Kidney glomerular epithelial cell (primary cell): ENCODE measurements at regions not wholly inside any gene's neighbourhood (a gene's known extent, or its start where the extent isn't known, plus 50 kb on each side); places are given as distances from the start of the nearest gene placed in this dataset.
A peak's percentile ranks its signal among the peaks of the same experiment; 100 is the strongest.
"Not testable (repeated sequence)": the region's sequence is repeated elsewhere in the genome, so short reads cannot be mapped to it uniquely, and the experiment has no call there.

Experiments used
- DNase-seq: peaks from one replicate; lab custom pipeline; 2025; lab: John Stamatoyannopoulos, UW

- no peak for DNase-seq
Measured at GRCh38 chr1:99501871-99502270, 144.0 kb upstream of the PALMD start.

GRCh38 chr1:99502400-99502799, 143.5 kb upstream of the PALMD start:
- no peak for DNase-seq

- DNase-seq: peak; percentile 3
Measured at GRCh38 chr1:99503276-99503747, 142.6 kb upstream of the PALMD start.

DNA sequence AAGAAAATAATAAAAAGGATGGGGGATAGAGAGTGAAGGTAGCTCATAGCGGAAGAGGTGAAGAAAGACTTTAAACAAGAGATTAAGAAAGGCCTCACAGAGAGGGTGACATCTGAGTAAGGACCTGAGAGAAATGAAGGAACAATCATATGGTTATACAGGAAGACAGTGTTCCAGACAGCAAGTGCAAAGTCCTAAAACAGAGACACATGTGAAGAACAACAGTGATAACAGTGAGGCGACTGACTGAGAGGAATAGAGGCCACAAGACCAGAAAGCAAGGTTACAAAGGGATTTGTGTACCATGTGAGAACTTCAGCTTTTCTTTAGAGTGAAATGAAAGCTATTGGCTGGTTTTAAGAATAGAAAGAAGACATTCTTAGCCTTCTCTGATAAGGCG, 141.6 kb upstream of the PALMD start:
- no peak for DNase-seq

DNA sequence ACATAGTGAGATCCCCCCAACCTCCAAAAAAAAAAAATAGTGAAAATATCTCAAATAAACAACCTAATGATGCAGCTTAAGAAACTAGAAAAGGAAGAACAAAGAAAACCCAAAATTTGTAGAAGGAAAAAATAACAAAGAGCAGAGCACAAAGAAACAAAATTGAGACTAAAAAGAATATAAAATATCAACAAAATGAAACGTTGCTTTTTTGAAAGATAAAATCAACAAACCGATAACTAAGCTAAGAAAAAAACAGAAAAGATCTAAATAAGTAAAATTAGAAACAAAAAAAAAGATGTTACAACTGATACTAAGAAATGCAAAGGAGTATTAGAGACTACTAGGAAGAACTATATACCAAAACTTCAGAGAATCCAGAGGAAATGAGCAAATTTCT, 139.3 kb upstream of the PALMD start:
- no peak for DNase-seq

- DNase-seq: not testable (repeated sequence)
Measured at GRCh38 chr1:99507446-99507845, 138.5 kb upstream of the PALMD start.

DNA sequence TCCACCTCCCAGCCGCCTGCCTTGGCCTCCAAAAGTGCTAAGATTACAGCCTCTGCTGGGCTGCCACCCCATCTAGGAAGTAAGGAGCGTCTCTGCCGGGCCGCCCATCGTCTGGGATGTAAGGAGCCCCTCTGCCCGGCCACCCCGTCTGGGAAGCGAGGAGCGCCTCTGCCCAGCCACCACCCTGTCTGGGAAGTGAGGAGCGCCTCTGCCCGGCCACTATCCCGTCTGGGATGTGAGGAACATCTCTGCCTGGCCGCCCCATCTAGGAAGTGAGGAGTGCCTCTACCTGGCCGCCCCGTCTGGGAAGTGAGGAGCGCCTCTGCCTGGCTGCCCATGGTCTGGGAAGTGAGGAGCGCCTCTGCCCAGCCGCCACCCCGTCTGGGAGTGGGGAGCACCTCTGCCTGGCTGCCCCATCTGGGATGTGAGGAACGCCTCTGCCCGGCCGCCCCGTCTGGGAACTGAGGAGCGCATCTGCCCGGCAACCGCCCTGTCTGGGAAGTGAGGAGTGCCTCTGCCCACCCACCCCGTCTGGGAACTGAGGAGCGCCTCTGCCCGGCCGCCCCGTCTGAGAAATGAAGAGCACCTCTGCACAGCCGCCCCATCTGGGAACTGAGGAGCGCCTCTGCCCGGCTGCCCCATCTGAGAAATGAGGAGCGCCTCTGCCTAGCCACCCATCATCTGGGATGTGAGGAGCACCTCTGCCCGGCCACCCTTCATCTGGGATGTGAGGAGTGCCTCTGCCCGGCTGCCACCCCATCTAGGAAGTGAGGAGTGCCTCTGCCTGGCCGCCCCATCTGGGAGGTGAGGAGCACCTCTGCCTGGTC, 137.8 kb upstream of the PALMD start:
- no peak for DNase-seq

DNA sequence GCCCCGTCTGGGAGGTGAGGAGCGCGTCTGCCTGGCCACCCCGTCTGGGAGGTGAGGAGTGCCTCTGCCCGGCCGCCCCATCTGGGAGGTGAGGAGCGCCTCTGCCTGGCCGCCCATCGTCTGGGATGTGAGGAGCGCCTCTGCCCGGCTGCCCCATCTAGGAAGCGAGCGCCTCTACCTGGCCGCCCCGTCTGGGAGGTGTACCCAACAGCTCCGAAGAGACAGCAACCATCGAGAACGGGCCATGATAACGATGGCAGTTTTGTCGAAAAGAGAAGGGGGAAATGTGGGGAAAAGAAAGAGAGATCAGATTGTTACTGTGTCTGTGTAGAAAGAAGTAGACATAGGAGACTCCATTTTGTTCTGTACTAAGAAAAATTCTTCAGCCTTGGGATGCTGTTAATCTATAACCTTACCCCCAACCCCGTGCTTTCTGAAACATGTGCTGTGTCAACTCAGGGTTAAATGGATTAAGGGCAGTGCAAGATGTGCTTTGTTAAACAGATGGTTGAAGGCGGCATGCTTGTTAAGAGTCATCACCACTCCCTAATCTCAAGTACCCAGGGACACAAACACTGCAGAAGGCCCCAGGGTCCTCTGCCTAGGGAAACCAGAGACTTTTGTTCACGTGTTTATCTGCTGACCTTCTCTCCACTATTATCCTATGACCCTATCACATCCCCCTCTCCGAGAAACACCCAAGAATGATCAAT, 137.0 kb upstream of the PALMD start:
- DNase-seq: not testable (repeated sequence)

DNA sequence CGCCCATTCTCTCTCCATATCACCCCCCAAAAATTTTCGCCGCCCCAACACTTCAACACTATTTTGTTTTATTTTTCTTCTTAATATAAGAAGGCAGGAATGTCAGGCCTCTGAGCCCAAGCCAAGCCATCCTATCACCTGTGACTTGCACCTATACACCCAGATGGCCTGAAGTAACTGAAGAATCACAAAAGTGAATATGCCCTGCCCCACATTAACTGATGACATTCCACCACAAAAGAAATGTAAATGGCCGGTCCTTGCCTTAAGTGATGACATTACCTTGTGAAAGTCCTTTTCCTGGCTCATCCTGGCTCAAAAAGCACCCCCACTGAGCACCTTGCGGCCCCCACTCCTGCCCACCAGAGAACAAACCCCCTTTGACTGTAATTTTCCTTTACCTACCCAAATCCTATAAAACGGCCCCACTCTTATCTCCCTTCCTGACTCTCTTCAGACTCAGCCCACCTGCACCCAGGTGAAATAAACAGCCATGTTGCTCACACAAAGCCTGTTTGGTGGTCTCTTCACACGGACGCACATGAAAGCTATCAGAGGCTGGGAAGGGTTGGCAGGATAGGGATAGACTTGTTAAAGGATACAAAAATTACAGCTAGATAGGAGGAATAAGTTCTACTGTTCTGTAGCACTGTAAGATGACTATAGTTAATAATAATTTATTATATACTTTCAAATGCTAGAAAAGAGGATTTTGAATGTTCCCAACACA, 130.9 kb upstream of the PALMD start:
- DNase-seq: not testable (repeated sequence)

DNA sequence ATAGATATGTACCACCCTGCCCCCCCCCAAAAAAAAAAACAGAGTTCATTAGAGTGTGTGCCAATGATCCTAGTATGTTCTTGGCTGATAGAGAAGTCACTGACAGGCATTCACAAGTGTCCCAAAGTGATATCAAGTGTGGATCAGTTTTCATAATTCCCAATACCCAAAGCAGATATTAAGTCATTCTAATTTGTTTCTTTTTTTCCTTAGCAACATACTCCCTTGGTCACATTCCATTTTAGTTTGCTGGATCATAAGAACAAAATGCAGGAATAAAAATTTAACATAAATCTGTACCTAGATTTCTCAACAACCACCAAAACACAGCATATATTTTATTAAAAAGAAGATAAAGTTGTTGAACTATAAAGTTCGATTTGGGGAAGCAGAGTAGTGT, 129.8 kb upstream of the PALMD start:
- DNase-seq: no peak

- DNase-seq: no peak
Measured at GRCh38 chr1:99520121-99520520, 125.8 kb upstream of the PALMD start.

DNA sequence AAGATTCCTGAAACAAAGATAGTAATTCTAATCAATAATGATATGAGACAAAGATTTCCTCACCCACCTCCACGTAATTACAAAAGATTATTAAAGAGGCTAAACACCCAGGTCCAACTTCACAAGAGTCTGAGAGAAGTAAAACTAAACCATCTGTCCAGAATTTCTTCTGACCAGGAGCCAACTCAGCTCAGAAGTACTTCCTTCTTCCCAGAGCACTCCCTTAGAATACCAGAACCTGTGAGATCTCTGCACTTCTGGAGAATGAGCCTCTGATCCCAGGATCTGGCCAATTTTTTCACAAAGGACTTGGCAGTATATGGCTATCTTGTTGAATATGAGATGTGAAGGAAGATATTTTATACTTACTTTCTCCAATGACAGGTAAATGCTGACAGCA, 120.6 kb upstream of the PALMD start:
- no peak for DNase-seq

DNA sequence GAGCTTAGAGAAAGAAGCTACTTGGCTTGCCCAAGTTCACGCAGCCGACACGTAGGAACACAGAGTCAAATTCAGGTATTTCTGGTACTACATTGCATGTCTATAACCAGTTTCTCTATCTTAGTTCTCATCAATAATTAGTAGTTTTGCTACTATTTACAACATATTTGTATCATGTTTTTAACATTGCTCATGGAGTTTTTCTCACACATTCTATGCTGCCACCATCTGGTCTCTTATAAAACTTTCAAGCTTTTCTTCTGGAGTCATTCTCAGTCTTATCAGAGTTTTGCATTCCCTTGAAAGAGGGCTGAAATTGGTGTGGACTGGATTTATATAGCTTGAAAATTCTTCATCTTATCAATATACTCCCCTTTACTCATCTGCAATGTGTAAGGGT, 118.8 kb upstream of the PALMD start:
- DNase-seq: peak; percentile 15

DNA sequence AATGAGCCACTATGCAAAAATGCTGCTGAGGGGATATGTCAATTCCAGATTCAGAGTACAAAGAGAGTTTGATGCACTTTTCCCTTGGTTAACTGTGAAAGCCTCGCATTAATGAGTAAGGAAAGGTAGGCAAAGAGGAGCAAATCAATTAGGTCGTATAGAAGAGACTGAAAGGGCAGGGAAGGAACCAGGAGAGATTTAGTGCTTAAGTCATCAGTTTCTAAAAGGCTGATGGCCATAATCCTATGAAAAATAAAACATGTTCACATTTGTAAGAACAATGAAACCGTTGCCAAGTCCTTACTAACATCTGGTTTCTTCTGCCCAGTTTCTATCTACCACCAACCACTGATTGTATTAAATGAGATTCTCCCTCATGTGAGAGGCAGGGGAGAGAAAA, 118.4 kb upstream of the PALMD start:
- no peak for DNase-seq

DNA sequence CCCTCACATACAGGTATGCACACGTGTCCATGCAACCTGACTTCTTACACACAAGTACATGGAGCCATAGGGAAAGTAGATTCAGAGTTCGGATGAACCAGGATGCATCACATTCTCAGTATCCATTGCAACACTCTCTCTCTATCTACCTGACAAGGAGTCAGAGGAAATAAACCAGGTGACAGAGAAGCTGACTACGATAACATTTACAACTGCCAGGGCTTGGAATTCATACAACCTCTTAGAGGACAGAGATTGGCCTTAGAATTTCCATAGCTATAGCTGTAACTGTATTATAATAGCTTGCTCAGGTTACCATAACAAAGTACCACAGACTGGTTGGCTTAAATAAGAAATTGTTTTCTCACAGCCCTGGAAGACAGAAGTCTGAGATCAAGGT, 116.9 kb upstream of the PALMD start:
- no peak for DNase-seq

DNA sequence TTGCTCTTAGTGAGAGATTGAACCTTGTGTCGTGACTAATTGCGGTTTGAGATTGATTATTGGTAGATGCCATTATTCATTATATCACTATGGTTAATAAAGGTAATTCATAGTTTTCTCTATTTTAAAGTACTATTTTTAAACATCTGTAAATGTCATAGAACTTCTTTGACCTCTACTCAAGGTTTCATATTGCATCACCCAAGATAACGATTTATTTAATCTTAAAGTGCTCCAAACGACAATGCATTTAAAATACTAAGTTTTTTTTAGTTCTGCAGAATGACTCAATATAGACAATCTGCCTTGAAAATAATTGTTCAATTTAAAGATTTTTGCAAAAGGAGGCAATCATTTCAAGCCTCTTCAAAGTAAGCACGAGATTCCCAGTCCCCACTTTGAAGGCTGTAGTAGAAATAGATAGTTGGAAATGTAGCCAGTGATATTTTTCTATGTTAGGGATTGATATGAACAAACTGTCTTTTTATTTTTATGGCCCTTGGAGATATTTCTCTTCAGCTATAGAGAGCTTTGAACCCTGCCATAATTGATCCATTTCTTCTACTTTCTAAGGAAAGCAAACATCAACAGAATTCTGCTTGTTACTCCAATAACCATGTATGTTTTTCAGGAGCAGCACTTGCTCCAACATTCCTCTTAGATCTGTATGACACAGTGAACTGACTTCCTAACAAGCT, 114.2 kb upstream of the PALMD start:
- no peak for DNase-seq

GRCh38 chr1:99532276-99532580, 113.7 kb upstream of the PALMD start:
- no peak for DNase-seq

- DNase-seq: no peak
Measured at GRCh38 chr1:99533909-99534637, 111.8 kb upstream of the PALMD start.

DNA sequence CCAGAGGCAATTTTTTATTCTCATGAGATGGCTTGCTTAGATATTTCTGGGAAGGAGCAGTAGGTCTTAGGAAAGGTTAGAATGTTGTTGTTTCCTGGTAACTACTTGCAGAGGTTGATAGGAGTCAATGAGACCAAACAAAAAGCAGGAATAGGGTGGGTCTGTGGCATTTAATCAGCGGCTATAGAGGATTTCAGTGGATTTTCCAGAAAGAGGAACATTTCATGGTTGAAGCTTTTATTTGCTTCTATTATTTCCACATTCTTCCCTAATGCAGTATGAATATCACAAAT, 111.3 kb upstream of the PALMD start:
- DNase-seq: no peak

GRCh38 chr1:99535470-99536164, 110.3 kb upstream of the PALMD start:
- DNase-seq: no peak
